ENCODE measurements at regions not wholly inside any gene's neighbourhood (a gene's known extent, or its start where the extent isn't known, plus 50 kb on each side); places are given as distances from the start of the nearest gene placed in this dataset.

GRCh38 chr2:56729212-56729611, 545.4 kb downstream of the CCDC85A start:
- ATAC-seq = peak; percentile 78

DNA sequence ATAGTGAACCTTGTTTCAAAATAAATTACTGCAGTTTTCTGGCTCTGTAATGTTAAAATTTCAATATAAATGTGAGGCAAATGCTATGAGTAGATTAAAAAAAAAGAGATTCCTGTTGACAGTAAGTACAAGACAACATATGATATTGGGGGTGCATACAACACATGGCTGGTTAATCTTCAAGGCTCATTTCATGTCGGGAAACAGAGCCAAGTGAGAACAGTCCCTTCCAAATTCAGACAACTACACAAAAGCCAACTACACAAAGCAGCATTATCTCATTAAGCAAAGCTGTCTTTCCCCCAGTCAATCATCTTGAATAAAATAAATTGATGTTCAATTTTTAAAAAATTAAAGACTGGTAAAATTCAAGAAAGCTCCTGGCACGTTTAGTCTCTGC, 549.2 kb downstream of the CCDC85A start:
- no peak for TF ChIP-seq RARB (CRISPR knock-in tag; IDR thresholded peaks at IDR 0.05)
- no peak for TF ChIP-seq ZNF565 (CRISPR knock-in tag; conservative IDR thresholded peaks at IDR 0.05; ENCODE audit: low read depth)
- no peak for TF ChIP-seq SNAI2 (CRISPR knock-in tag; IDR thresholded peaks at IDR 0.05)
- no peak for TF ChIP-seq ZFP30 (CRISPR knock-in tag; IDR thresholded peaks at IDR 0.05)
- TF ChIP-seq, protein P1, sequence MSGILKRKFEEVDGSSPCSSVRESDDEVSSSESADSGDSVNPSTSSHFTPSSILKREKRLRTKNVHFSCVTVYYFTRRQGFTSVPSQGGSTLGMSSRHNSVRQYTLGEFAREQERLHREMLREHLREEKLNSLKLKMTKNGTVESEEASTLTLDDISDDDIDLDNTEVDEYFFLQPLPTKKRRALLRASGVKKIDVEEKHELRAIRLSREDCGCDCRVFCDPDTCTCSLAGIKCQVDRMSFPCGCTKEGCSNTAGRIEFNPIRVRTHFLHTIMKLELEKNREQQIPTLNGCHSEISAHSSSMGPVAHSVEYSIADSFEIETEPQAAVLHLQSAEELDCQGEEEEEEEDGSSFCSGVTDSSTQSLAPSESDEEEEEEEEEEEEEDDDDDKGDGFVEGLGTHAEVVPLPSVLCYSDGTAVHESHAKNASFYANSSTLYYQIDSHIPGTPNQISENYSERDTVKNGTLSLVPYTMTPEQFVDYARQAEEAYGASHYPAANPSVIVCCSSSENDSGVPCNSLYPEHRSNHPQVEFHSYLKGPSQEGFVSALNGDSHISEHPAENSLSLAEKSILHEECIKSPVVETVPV (CRISPR knock-in tag; IDR thresholded peaks at IDR 0.05) = no peak
- no peak for TF ChIP-seq ZC3H10 (CRISPR knock-in tag; IDR thresholded peaks at IDR 0.05)
- no peak for TF ChIP-seq GLIS3 (CRISPR knock-in tag; IDR thresholded peaks at IDR 0.05)
- no peak for ATAC-seq

More at GRCh38 chr2:56729212-56729611, 545.4 kb downstream of the CCDC85A start:
- TF ChIP-seq GLIS3 (CRISPR knock-in tag; IDR thresholded peaks at IDR 0.05) (no peak), OSR1 (CRISPR knock-in tag; IDR thresholded peaks at IDR 0.05) (no peak), SNAI2 (CRISPR knock-in tag; IDR thresholded peaks at IDR 0.05) (no peak), PATZ1 (CRISPR knock-in tag; IDR thresholded peaks at IDR 0.05; ENCODE audit: borderline replicate concordance) (no peak), ARNTL (CRISPR knock-in tag; IDR thresholded peaks at IDR 0.05; ENCODE audit: borderline replicate concordance, low read depth) (no peak), ZNF70 (CRISPR knock-in tag; IDR thresholded peaks at IDR 0.05) (no peak), TSHZ2 (CRISPR knock-in tag; IDR thresholded peaks at IDR 0.05) (no peak), TOX (CRISPR knock-in tag; IDR thresholded peaks at IDR 0.05; ENCODE audit: borderline replicate concordance) (no peak), ZFP3 (CRISPR knock-in tag; IDR thresholded peaks at IDR 0.05) (no peak), CSDC2 (CRISPR knock-in tag; IDR thresholded peaks at IDR 0.05) (no peak)
- TF ChIP-seq, protein P2, sequence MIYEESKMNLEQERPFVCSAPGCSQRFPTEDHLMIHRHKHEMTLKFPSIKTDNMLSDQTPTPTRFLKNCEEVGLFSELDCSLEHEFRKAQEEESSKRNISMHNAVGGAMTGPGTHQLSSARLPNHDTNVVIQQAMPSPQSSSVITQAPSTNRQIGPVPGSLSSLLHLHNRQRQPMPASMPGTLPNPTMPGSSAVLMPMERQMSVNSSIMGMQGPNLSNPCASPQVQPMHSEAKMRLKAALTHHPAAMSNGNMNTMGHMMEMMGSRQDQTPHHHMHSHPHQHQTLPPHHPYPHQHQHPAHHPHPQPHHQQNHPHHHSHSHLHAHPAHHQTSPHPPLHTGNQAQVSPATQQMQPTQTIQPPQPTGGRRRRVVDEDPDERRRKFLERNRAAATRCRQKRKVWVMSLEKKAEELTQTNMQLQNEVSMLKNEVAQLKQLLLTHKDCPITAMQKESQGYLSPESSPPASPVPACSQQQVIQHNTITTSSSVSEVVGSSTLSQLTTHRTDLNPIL (CRISPR knock-in tag; IDR thresholded peaks at IDR 0.05; ENCODE audit: low read depth) = no peak

DNA sequence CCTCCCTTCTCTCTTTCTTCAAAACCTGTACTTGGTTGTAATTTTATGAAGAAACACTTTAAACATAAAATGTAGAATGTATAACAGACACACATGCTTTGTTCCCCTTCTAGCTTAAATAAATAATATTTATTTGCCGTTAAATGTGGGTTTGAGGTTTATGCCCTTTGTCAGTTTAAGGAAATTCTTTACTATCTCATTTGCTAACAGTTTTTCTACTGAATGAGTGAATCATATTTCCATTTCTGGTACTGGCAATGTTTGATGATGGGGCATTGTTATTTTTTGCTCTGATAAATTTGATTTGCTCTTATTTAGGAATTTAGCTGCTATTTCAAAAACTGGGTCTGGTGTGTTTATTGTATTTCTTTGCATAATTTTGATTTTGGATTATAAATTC, 555.6 kb downstream of the CCDC85A start:
- TF ChIP-seq PATZ1 (CRISPR knock-in tag; IDR thresholded peaks at IDR 0.05; ENCODE audit: borderline replicate concordance) (no peak), ESRRG (CRISPR knock-in tag; IDR thresholded peaks at IDR 0.05) (no peak), SNAI2 (CRISPR knock-in tag; IDR thresholded peaks at IDR 0.05) (no peak), ZFP3 (CRISPR knock-in tag; IDR thresholded peaks at IDR 0.05) (no peak), ZNF70 (CRISPR knock-in tag; IDR thresholded peaks at IDR 0.05) (no peak), ZFP30 (CRISPR knock-in tag; IDR thresholded peaks at IDR 0.05) (no peak)
- TF ChIP-seq, protein P1 (CRISPR knock-in tag; IDR thresholded peaks at IDR 0.05) = no peak
- ATAC-seq = peak; percentile 3; the same call in 1 of the 3 replicates

Data from SK-N-SH treated with all-trans-retinoic acid at 6 μM for 48 hours (cell line).